H1 (cell line): ENCODE measurements at regions not wholly inside any gene's neighbourhood (a gene's known extent, or its start where the extent isn't known, plus 50 kb on each side); places are given as distances from the start of the nearest gene placed in this dataset.

Experiments used
- CTCF ChIA-PET: fragments of 300-600 bp; sonication (Branson Sonifier 250); formaldehyde crosslinking; loops from one replicate; lab custom pipeline; 2021; ENCODE audit not compliant: partially characterized antibody; lab: Charles Lee
- POLR2A ChIA-PET: fragments of 300-600 bp; sonication (Branson Sonifier 250); formaldehyde crosslinking; loops from one replicate; lab custom pipeline; 2021; ENCODE audit warnings: inconsistent platforms; ENCODE audit not compliant: partially characterized antibody; lab: Charles Lee
- DNase-seq, 2 experiments: peaks; one replicate each; pipeline versions ENCODE4 v3.0.0 to v3.0.0-alpha.2; 2010 to 2022; ENCODE audit warnings: low spot score in 2 of 2, low read depth in 1 of 2, mixed read lengths in 1 of 2
- FAIRE-seq: peaks from 2 replicates; lab custom pipeline; 2011; peaks lifted over from hg19 to GRCh38; lab: Jason Lieb, UNC
- H2AFZ ChIP-seq: 2 replicates; pipeline ENCODE4 v1.8.1; 2012; ENCODE audit warnings: low read length, inconsistent platforms
- H2AK5ac ChIP-seq: 2 replicates; pipeline ENCODE4 v1.6.1; 2013; ENCODE audit warnings: low read depth, low read length
- H2BK120ac ChIP-seq: replicated peaks from 2 replicates; pipeline ENCODE3; 2013; ENCODE audit warnings: low read depth, low read length, inconsistent platforms
- H2BK12ac ChIP-seq: 2 replicates; pipeline ENCODE4 v1.6.1; 2013; ENCODE audit warnings: low read depth, low read length
- H2BK15ac ChIP-seq: 2 replicates; pipeline ENCODE4 v1.6.1; 2013; ENCODE audit warnings: low read length
- H2BK20ac ChIP-seq: 2 replicates; pipeline ENCODE4 v1.6.1; 2013; ENCODE audit warnings: low read length
- H2BK5ac ChIP-seq: 2 replicates; pipeline ENCODE4 v1.6.1; 2013; ENCODE audit warnings: low read depth, low read length
- H3K14ac ChIP-seq: 2 replicates; pipeline ENCODE4 v1.6.1; 2013; ENCODE audit warnings: inconsistent platforms; ENCODE audit not compliant: insufficient read length
- H3K18ac ChIP-seq: 2 replicates; pipeline ENCODE4 v1.6.1; 2013; ENCODE audit warnings: low read length; ENCODE audit errors: extremely low read depth
- H3K23ac ChIP-seq: 2 replicates; pipeline ENCODE4 v1.6.1; 2013; ENCODE audit warnings: inconsistent platforms; ENCODE audit not compliant: insufficient read length
- H3K23me2 ChIP-seq: 2 replicates; pipeline ENCODE4 v1.6.1; 2013; ENCODE audit warnings: low read depth, low read length
- H3K27ac ChIP-seq: 2 replicates; pipeline ENCODE4 v1.6.1; 2011; ENCODE audit warnings: low read depth, low read length, inconsistent platforms
- H3K27me3 ChIP-seq, 4 experiments: replicated peaks in 1 of 4; 1 replicate in 1 of 4; 2 replicates in 3 of 4; pipeline versions ENCODE4 v1.6.1 to v1.8.1; 2011 to 2013; ENCODE audit warnings: low read length in 3 of 4, mild to moderate bottlenecking in 3 of 4, inconsistent platforms in 2 of 4, mixed read lengths in 2 of 4, moderate library complexity in 1 of 4; ENCODE audit not compliant: control insufficient read depth in 3 of 4, insufficient read depth in 3 of 4; ENCODE audit errors: extremely low read depth in 1 of 4
- H3K36me3 ChIP-seq, 4 experiments: 2 replicates each; pipeline versions ENCODE4 v1.6.1 to v1.8.1; 2011 to 2013; ENCODE audit warnings: mild to moderate bottlenecking in 4 of 4, low read length in 3 of 4, moderate library complexity in 2 of 4, control low read depth in 1 of 4, inconsistent platforms in 1 of 4; ENCODE audit not compliant: insufficient read depth in 4 of 4, control insufficient read depth in 2 of 4
- H3K4ac ChIP-seq: replicated peaks from 2 replicates; pipeline ENCODE3; 2013; ENCODE audit warnings: low read length, low read depth, mixed read lengths, inconsistent platforms; ENCODE audit not compliant: insufficient read length
- H3K4me1 ChIP-seq, 4 experiments: replicated peaks in 1 of 4; 1 replicate in 1 of 4; 2 replicates in 3 of 4; pipeline versions ENCODE4 v1.6.1 to v1.8.1; 2011 to 2013; ENCODE audit warnings: low read length in 3 of 4, inconsistent platforms in 2 of 4, mixed read lengths in 1 of 4; ENCODE audit not compliant: insufficient read depth in 4 of 4, control insufficient read depth in 3 of 4
- H3K4me2 ChIP-seq, 2 experiments: 2 replicates each; pipeline versions ENCODE4 v1.6.1 to v1.8.1; 2011 to 2013; ENCODE audit warnings: low read depth in 2 of 2, low read length in 2 of 2, control low read depth in 1 of 2, inconsistent platforms in 1 of 2, mild to moderate bottlenecking in 1 of 2; ENCODE audit not compliant: insufficient read depth in 1 of 2
- H3K4me3 ChIP-seq, 4 experiments: fragments of 200-600, 300-600 bp in 1 of 4; sonication (generic), shearing (Covaris generic), sonication (Bioruptor Twin) in 1 of 4; 2 replicates each; pipeline versions ENCODE4 v1.5.1 to v1.8.1; 2011 to 2016; ENCODE audit warnings: low read length in 4 of 4, low read depth in 3 of 4, control low read depth in 2 of 4, inconsistent platforms in 2 of 4, mild to moderate bottlenecking in 2 of 4, mixed read lengths in 1 of 4, moderate library complexity in 1 of 4; ENCODE audit not compliant: insufficient read depth in 2 of 4; ENCODE audit errors: extremely low read depth in 1 of 4
- H3K56ac ChIP-seq: replicated peaks from 2 replicates; pipeline ENCODE3; 2013; ENCODE audit warnings: low read depth, mild to moderate bottlenecking, mixed read lengths, low read length, inconsistent platforms; ENCODE audit not compliant: insufficient read length
- H3K79me1 ChIP-seq: 2 replicates; pipeline ENCODE4 v1.6.1; 2013; ENCODE audit warnings: low read depth, low read length, control low read depth
- H3K79me2 ChIP-seq, 2 experiments: 2 replicates each; pipeline versions ENCODE4 v1.6.1 to v1.8.1; 2012 to 2013; ENCODE audit warnings: low read length in 2 of 2, mild to moderate bottlenecking in 2 of 2, inconsistent platforms in 1 of 2; ENCODE audit not compliant: insufficient read depth in 2 of 2, control insufficient read depth in 1 of 2
- H3K9ac ChIP-seq, 4 experiments: replicated peaks in 1 of 4; 1 replicate in 1 of 4; 2 replicates in 3 of 4; pipeline versions ENCODE4 v1.6.1 to v1.8.1; 2011 to 2013; ENCODE audit warnings: low read depth in 3 of 4, low read length in 3 of 4, control low read depth in 2 of 4, mild to moderate bottlenecking in 2 of 4, moderate library complexity in 2 of 4, inconsistent platforms in 1 of 4; ENCODE audit errors: extremely low read depth in 1 of 4
- H3K9me3 ChIP-seq, 2 experiments: 2 replicates each; pipeline versions ENCODE4 v1.6.1 to v1.8.1; 2012 to 2013; ENCODE audit warnings: mild to moderate bottlenecking in 2 of 2, moderate library complexity in 2 of 2, control low read depth in 1 of 2, inconsistent platforms in 1 of 2, low read depth in 1 of 2, low read length in 1 of 2, mixed read lengths in 1 of 2; ENCODE audit not compliant: insufficient read depth in 2 of 2
- H4K20me1 ChIP-seq, 2 experiments: replicated peaks in 1 of 2; 2 replicates each; pipeline versions ENCODE3 to v1.8.1; 2011 to 2013; ENCODE audit warnings: inconsistent platforms in 2 of 2, low read length in 2 of 2, mild to moderate bottlenecking in 1 of 2; ENCODE audit not compliant: insufficient read depth in 2 of 2, control insufficient read depth in 1 of 2
- H4K5ac ChIP-seq: 2 replicates; pipeline ENCODE4 v1.6.1; 2013; ENCODE audit warnings: low read length, low read depth, mixed read lengths, inconsistent platforms; ENCODE audit not compliant: insufficient read length
- H4K8ac ChIP-seq: 2 replicates; pipeline ENCODE4 v1.8.0; 2013; ENCODE audit warnings: mild to moderate bottlenecking, moderate library complexity, low read length, inconsistent platforms; ENCODE audit not compliant: insufficient read depth; ENCODE audit errors: extremely low read depth
- H4K91ac ChIP-seq: replicated peaks from 2 replicates; pipeline ENCODE3; 2013; ENCODE audit warnings: low read length, mixed read lengths, inconsistent platforms; ENCODE audit not compliant: insufficient read length
- ASH2L ChIP-seq: fragments of 200-600, 300-600 bp; sonication (generic); IDR thresholded peaks from one replicate; pipeline ENCODE4 v1.7.1; 2017; ENCODE audit warnings: low read length
- POU5F1 ChIP-seq: IDR thresholded peaks from 2 replicates; pipeline ENCODE4 v1.6.1; 2011; ENCODE audit warnings: low read depth, mild to moderate bottlenecking, low read length, moderate library complexity
- RAD21 ChIP-seq, 2 experiments: IDR thresholded peaks in 1 of 2; conservative IDR thresholded peaks in 1 of 2; 2 replicates each; pipeline ENCODE4 v1.6.1; 2011; ENCODE audit warnings: low read depth in 2 of 2, low read length in 2 of 2, improper control_type of control experiment in 1 of 2, inconsistent platforms in 1 of 2, mild to moderate bottlenecking in 1 of 2, moderate library complexity in 1 of 2
- RFX5 ChIP-seq: IDR thresholded peaks from 2 replicates; pipeline ENCODE4 v1.6.1; 2011; ENCODE audit warnings: low read depth, low read length, improper control_type of control experiment, borderline replicate concordance
- TAF1 ChIP-seq: IDR thresholded peaks from 2 replicates; pipeline ENCODE4 v1.6.1; 2011; ENCODE audit warnings: mild to moderate bottlenecking, low read depth, low read length
- WGBS, 2 experiments: shearing (Covaris generic) in 1 of 2; methylation state at CpG; one replicate each; pipeline versions ENCODE4 v1.1.6 to v1.1.7; 2013 to 2015; ENCODE audit warnings: low lambda C conversion rate in 2 of 2, mixed read lengths in 2 of 2, inconsistent platforms in 1 of 2, low coverage in 1 of 2, missing lambda C conversion rate in 1 of 2; ENCODE audit not compliant: insufficient replicate concordance in 2 of 2, insufficient coverage in 1 of 2, insufficient read length in 1 of 2; ENCODE audit errors: extremely low coverage in 1 of 2, missing lambda C conversion rate in 1 of 2; 5-methylcytosine and 5-hydroxymethylcytosine counted together

- no peak overlapping the region for H3K4me3 ChIP-seq
- H3K9me3 ChIP-seq: no peaks in the 10 kb centered on the region
- no peak overlapping the region for H3K9ac ChIP-seq
- no peaks in the 10 kb centered on the region for H3K23me2 ChIP-seq
- H2BK20ac ChIP-seq: no peak overlapping the region
- H3K4me1 ChIP-seq: peaks cover 0 to 3% (median 0%) of the 10 kb centered on the region in 4 experiments; a peak in 2 of 7 replicates
- H4K8ac ChIP-seq: no peak overlapping the region
- H2AFZ ChIP-seq: no peak overlapping the region
- no peak for TF ChIP-seq RAD21 (IDR thresholded peaks at IDR 0.05 in 1 of 2, conservative IDR thresholded peaks at IDR 0.05 in 1 of 2; ENCODE audit: low read depth in 2 of 2, low read length in 2 of 2)
- no peak for TF ChIP-seq TAF1
- TF ChIP-seq ASH2L: no peak
- TF ChIP-seq POU5F1: no peak
- no peak for TF ChIP-seq RFX5
- H3K36me3 ChIP-seq: no peaks in the 10 kb centered on the region
- no peak overlapping the region for H3K14ac ChIP-seq
- H3K18ac ChIP-seq: no peak overlapping the region
- no peak overlapping the region for H3K4ac ChIP-seq
- H2BK5ac ChIP-seq: no peak overlapping the region
- no peak overlapping the region for H2BK120ac ChIP-seq
- CTCF ChIA-PET: no interaction called here
- H3K4me2 ChIP-seq: no peak overlapping the region; a peak in 1 of 4 replicates
- POLR2A ChIA-PET: no interaction called here
- no peak overlapping the region for H3K56ac ChIP-seq
- no peak for FAIRE-seq
- WGBS, 2 experiments: 94% methylated on average over 1 of the region's 1 CpG; no CpG with 5 or more reads in 1 of the 2 experiments
- no peak overlapping the region for H4K91ac ChIP-seq
- H3K27me3 ChIP-seq: no peaks in the 10 kb centered on the region
- no peaks in the 10 kb centered on the region for H4K20me1 ChIP-seq
- H2AK5ac ChIP-seq: no peak overlapping the region
- DNase-seq: no peak
- no peaks in the 10 kb centered on the region for H3K79me1 ChIP-seq
- H4K5ac ChIP-seq: no peak overlapping the region
- no peak overlapping the region for H2BK12ac ChIP-seq
- no peak overlapping the region for H3K27ac ChIP-seq
- no peak overlapping the region for H3K23ac ChIP-seq
- H2BK15ac ChIP-seq: no peak overlapping the region
- H3K79me2 ChIP-seq: no peaks in the 10 kb centered on the region
Measured at GRCh38 chr3:176562331-176562730, 635.0 kb downstream of the TBL1XR1 start.
